ENCODE measurements at regions not wholly inside any gene's neighbourhood (a gene's known extent, or its start where the extent isn't known, plus 50 kb on each side); places are given as distances from the start of the nearest gene placed in this dataset.

DNA sequence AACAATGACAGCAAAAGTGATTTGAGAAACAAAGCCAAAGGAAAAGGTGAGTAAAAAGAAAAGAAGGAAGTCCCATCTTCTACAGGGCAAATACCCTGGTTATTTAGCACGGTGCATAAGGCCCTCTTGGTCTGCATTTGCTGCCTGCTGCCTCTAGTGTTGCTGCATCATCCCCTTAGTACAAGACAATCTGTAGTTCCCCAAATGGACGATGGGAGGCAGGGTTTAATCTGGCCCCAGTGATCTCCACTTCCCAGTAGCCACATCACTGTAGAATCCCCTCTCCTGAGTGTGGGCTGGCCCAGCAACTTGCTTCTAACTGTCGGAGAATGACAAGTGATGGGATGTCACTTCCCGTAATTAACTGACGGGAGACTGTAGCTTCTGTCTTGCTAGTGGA is 85.1 kb downstream of the CTAGE1 start:
- no peak overlapping the region for H4K5ac ChIP-seq (ENCODE audit: insufficient read length, low read depth, low read length)
- H3K56ac ChIP-seq (ENCODE audit: insufficient read length, low read depth, low read length): no peak overlapping the region
- Mint-ChIP-seq H3K4me1 (peaks cover 19 to 22% of the 10 kb centered on the region in 2 experiments), H3K9me3 (peaks cover 0 to 3% of the 10 kb centered on the region in 2 experiments; a peak in 1 of 5 replicates), H3K36me3 (ENCODE audit: insufficient read depth in 1 of 3, low read depth in 3 of 3) (no peaks in the 10 kb centered on the region), H3K27me3 (ENCODE audit: low read depth) (peaks cover 85% of the 10 kb centered on the region), H3K4me3 (no peak overlapping the region), H3K27ac (no peak overlapping the region)
- H3K9me3 ChIP-seq (ENCODE audit: control insufficient read depth, low read depth, low read length): no peaks in the 10 kb centered on the region
- no peak overlapping the region for H2BK12ac ChIP-seq (ENCODE audit: insufficient read length, low read depth, low read length)
- no peak overlapping the region for H2AFZ ChIP-seq (ENCODE audit: low read length)
- H4K20me1 ChIP-seq (ENCODE audit: control insufficient read depth, insufficient read depth, insufficient read length): no peaks in the 10 kb centered on the region
- no peak overlapping the region for H2BK20ac ChIP-seq (ENCODE audit: low read depth, low read length, poor library complexity, severe bottlenecking)
- no peak overlapping the region for H2BK15ac ChIP-seq (ENCODE audit: low read depth, low read length)
- H3K4ac ChIP-seq (ENCODE audit: low read depth, low read length): no peak overlapping the region
- H3K18ac ChIP-seq (ENCODE audit: insufficient read length, low read depth, low read length): no peak overlapping the region
- peak; percentile 82 for DNase-seq
- no peaks in the 10 kb centered on the region for H3K23me2 ChIP-seq (ENCODE audit: insufficient read length, low read depth, low read length, poor library complexity, severe bottlenecking)
- H3K27ac ChIP-seq (ENCODE audit: insufficient read length, low read depth, low read length): no peak overlapping the region
- no peak overlapping the region for H3K14ac ChIP-seq (ENCODE audit: insufficient read depth, low read length)
- TF ChIP-seq, protein P1, sequence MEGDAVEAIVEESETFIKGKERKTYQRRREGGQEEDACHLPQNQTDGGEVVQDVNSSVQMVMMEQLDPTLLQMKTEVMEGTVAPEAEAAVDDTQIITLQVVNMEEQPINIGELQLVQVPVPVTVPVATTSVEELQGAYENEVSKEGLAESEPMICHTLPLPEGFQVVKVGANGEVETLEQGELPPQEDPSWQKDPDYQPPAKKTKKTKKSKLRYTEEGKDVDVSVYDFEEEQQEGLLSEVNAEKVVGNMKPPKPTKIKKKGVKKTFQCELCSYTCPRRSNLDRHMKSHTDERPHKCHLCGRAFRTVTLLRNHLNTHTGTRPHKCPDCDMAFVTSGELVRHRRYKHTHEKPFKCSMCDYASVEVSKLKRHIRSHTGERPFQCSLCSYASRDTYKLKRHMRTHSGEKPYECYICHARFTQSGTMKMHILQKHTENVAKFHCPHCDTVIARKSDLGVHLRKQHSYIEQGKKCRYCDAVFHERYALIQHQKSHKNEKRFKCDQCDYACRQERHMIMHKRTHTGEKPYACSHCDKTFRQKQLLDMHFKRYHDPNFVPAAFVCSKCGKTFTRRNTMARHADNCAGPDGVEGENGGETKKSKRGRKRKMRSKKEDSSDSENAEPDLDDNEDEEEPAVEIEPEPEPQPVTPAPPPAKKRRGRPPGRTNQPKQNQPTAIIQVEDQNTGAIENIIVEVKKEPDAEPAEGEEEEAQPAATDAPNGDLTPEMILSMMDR (conservative IDR thresholded peaks at IDR 0.05): peak; percentile 76
- no peak overlapping the region for H3K4me2 ChIP-seq (ENCODE audit: insufficient read depth, insufficient read length, low read length)
- no peak overlapping the region for H3T11ph ChIP-seq (ENCODE audit: low read length)
- H2BK120ac ChIP-seq (ENCODE audit: low read depth, low read length, poor library complexity, severe bottlenecking): no peak overlapping the region
- WGBS (ENCODE audit: extremely low coverage, insufficient read length, low lambda C conversion rate): no CpG with 5 or more reads among the region's 5 CpGs
- no peak overlapping the region for H3K23ac ChIP-seq (ENCODE audit: insufficient read length, low read depth, low read length)
- H3K27me3 ChIP-seq (ENCODE audit: insufficient read depth, low read length): no peaks in the 10 kb centered on the region; the same call in 1 of the 2 replicates
- peaks cover 3% of the 10 kb centered on the region; the same call in 1 of the 2 replicates for H3K4me1 ChIP-seq (ENCODE audit: insufficient read depth, low read length)
- H3K79me1 ChIP-seq (ENCODE audit: insufficient read depth, low read depth, low read length, poor library complexity, severe bottlenecking): no peaks in the 10 kb centered on the region
- no peak overlapping the region for H2BK5ac ChIP-seq (ENCODE audit: insufficient read length, low read length)
- H4K8ac ChIP-seq (replicated peaks; ENCODE audit: insufficient read length, low read depth, low read length): no peak overlapping the region
- no peak overlapping the region for H4K91ac ChIP-seq (ENCODE audit: insufficient read length, low read depth, low read length)
- no peak overlapping the region for H3K9ac ChIP-seq (ENCODE audit: extremely low read depth, insufficient read length, low read length)
- no peaks in the 10 kb centered on the region for H3K79me2 ChIP-seq (ENCODE audit: insufficient read depth, low read length)
- no peak overlapping the region for H2AK5ac ChIP-seq (ENCODE audit: insufficient read length, low read length)
